ENCODE measurements at regions not wholly inside any gene's neighbourhood (a gene's known extent, or its start where the extent isn't known, plus 50 kb on each side); places are given as distances from the start of the nearest gene placed in this dataset.

DNA sequence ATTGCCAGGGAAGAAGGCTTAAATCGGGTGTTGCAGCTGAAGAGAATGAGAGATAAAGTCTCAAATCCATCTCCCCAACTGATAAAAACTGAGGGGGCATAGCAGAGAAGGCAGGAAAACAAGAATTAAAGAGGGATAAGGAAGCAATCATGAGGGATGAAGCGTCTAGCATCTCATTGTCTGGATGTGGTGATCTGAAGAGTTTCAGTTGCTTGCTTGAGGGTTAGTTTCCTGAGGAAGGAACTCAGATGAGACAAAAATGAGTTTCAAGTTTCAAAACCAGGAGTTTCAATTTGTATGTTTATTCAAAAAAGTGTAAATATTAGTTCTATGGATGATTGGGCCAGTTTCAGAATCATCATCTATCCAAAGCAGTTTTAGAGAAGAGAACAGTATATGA is 496.9 kb downstream of the RAB28 start:
- H3K27me3 ChIP-seq: no peaks in the 10 kb centered on the region
- TF ChIP-seq POLR2A (IDR thresholded peaks at IDR 0.05): no peak
- TF ChIP-seq POLR2AphosphoS5 (IDR thresholded peaks at IDR 0.05): no peak
- TF ChIP-seq, protein P1, sequence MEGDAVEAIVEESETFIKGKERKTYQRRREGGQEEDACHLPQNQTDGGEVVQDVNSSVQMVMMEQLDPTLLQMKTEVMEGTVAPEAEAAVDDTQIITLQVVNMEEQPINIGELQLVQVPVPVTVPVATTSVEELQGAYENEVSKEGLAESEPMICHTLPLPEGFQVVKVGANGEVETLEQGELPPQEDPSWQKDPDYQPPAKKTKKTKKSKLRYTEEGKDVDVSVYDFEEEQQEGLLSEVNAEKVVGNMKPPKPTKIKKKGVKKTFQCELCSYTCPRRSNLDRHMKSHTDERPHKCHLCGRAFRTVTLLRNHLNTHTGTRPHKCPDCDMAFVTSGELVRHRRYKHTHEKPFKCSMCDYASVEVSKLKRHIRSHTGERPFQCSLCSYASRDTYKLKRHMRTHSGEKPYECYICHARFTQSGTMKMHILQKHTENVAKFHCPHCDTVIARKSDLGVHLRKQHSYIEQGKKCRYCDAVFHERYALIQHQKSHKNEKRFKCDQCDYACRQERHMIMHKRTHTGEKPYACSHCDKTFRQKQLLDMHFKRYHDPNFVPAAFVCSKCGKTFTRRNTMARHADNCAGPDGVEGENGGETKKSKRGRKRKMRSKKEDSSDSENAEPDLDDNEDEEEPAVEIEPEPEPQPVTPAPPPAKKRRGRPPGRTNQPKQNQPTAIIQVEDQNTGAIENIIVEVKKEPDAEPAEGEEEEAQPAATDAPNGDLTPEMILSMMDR (IDR thresholded peaks at IDR 0.05): no peak
- TF ChIP-seq EP300 (IDR thresholded peaks at IDR 0.05): no peak
- ATAC-seq (ENCODE audit: low FRiP score in 2 of 2) (no peak), DNase-seq (no peak)
- H3K9me3 ChIP-seq: no peaks in the 10 kb centered on the region
- H3K4me3 ChIP-seq: no peak overlapping the region
- no peaks in the 10 kb centered on the region for H3K4me1 ChIP-seq
- 60 to 64% methylated on average over 2 of the region's 2 CpGs for WGBS, 2 donors
- H3K27ac ChIP-seq: no peak overlapping the region
- no peaks in the 10 kb centered on the region for H3K36me3 ChIP-seq

DNA sequence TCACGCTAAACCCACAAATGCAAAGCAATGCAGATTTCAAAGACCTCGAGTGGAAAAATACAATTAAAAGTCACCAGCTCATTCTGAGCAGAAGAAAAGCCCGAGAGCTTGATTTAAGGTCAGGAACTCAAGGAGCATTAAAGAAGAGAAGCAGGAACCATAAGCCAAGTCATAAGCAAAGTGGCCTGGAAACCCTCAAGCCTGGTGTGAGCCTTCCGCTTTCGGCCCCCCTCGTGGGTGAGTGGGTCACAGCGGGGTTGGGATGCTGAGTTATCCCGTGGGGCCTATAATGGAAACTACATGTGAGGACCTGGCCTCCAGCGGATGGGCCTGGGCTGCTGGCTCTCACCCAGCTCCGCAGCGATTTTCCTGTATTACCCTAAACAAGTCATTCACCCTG is 504.3 kb downstream of the RAB28 start:
- H3K27me3 ChIP-seq: no peaks in the 10 kb centered on the region
- ATAC-seq (ENCODE audit: low FRiP score in 2 of 2) (no peak), DNase-seq (peak in 1 of 2 donors; percentile 24)
- H3K36me3 ChIP-seq: no peaks in the 10 kb centered on the region
- no peaks in the 10 kb centered on the region for H3K9me3 ChIP-seq
- no peaks in the 10 kb centered on the region for H3K4me1 ChIP-seq
- TF ChIP-seq POLR2AphosphoS5 (IDR thresholded peaks at IDR 0.05) (no peak), EP300 (IDR thresholded peaks at IDR 0.05) (no peak)
- H3K4me3 ChIP-seq: no peak overlapping the region
- WGBS, 2 donors: 89 to 93% methylated on average over 11 of the region's 11 CpGs
- no peak overlapping the region for H3K27ac ChIP-seq

DNA sequence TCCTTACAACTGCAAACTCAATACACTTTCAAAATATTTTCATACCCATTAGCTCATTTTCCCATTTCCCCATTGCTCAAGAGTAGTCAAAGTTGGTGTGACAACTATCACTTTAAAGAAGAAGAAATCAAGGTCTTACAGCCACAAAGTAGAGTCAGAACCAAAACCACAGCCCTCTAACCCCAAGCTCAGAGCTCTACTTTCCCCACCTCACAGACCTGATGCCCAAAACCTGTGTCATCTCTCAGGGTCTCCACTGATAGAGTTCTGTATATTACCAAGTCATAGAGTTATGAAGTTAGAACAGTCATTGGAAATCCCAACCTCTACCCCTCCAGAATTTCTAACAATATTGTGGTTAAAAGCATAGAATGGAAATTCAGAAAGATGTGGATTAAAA is 505.8 kb downstream of the RAB28 start:
- Histone ChIP-seq H3K36me3 (no peaks in the 10 kb centered on the region), H3K27ac (no peak overlapping the region), H3K27me3 (no peaks in the 10 kb centered on the region), H3K4me3 (no peak overlapping the region), H3K9me3 (no peaks in the 10 kb centered on the region), H3K4me1 (no peaks in the 10 kb centered on the region)
- DNase-seq (no peak), ATAC-seq (ENCODE audit: low FRiP score in 2 of 2) (no peak)
- TF ChIP-seq EP300 (IDR thresholded peaks at IDR 0.05) (no peak), POLR2A (IDR thresholded peaks at IDR 0.05) (no peak), POLR2AphosphoS5 (IDR thresholded peaks at IDR 0.05) (no peak)
- TF ChIP-seq, protein P1 (IDR thresholded peaks at IDR 0.05): no peak

DNA sequence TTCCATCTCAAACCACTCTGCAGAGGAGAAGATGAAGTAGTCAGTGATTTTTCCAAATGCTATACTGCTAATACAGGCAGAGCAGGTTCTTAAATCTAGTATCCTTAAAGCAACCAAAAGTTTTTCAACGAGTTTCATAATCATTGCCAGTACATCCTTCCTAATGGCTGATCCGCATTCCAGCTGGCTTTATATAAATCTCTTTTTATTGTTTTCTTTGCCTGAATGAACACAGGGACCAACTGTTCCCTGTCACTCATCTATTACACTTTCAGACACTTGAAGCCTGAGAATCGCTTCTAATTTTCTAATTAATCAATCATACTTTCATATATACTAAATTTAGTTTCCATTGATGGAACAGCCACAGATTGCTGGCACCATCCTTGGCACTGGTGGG is 508.6 kb downstream of the RAB28 start:
- H3K4me3 ChIP-seq: no peak overlapping the region
- no peaks in the 10 kb centered on the region for H3K36me3 ChIP-seq
- ATAC-seq (ENCODE audit: low FRiP score in 2 of 2): no peak
- no peaks in the 10 kb centered on the region for H3K9me3 ChIP-seq
- H3K27ac ChIP-seq: no peak overlapping the region
- no peaks in the 10 kb centered on the region for H3K4me1 ChIP-seq
- DNase-seq: no peak
- H3K27me3 ChIP-seq: no peaks in the 10 kb centered on the region
- no peak for TF ChIP-seq POLR2AphosphoS5 (IDR thresholded peaks at IDR 0.05)
- TF ChIP-seq, protein P1 (IDR thresholded peaks at IDR 0.05): no peak
- no peak for TF ChIP-seq EP300 (IDR thresholded peaks at IDR 0.05)
- TF ChIP-seq POLR2A (IDR thresholded peaks at IDR 0.05): no peak
- WGBS, 2 donors: 78 to 81% methylated on average over 3 of the region's 3 CpGs

- Histone ChIP-seq H3K27ac (no peak overlapping the region), H3K9me3 (no peaks in the 10 kb centered on the region), H3K36me3 (no peaks in the 10 kb centered on the region), H3K27me3 (no peaks in the 10 kb centered on the region), H3K4me1 (no peaks in the 10 kb centered on the region), H3K4me3 (no peak overlapping the region)
- 67 to 85% methylated on average over 2 of the region's 2 CpGs for WGBS, 2 donors
- TF ChIP-seq POLR2AphosphoS5 (IDR thresholded peaks at IDR 0.05) (no peak), EP300 (IDR thresholded peaks at IDR 0.05) (no peak), POLR2A (IDR thresholded peaks at IDR 0.05) (no peak)
- TF ChIP-seq, protein P1 (IDR thresholded peaks at IDR 0.05): no peak
- DNase-seq: no peak
- ATAC-seq (ENCODE audit: low FRiP score in 2 of 2): no peak
These were observed 510.6 kb downstream of the RAB28 start for GRCh38 chr4:12973522-12973921.
